PFSK-1 (cell line): ENCODE measurements at regions not wholly inside any gene's neighbourhood (a gene's known extent, or its start where the extent isn't known, plus 50 kb on each side); places are given as distances from the start of the nearest gene placed in this dataset.

Source experiments
- FOXP2 ChIP-seq: optimal IDR thresholded peaks from 2 replicates; pipeline ENCODE3; 2011; ENCODE audit warnings: borderline replicate concordance, control low read depth, inconsistent platforms; ENCODE audit not compliant: insufficient read depth; ENCODE audit errors: extremely low read length, extremely low read depth
- POLR2AphosphoS5 ChIP-seq: IDR thresholded peaks from 2 replicates; pipeline ENCODE4 v1.6.1; 2012; ENCODE audit warnings: low read depth, mild to moderate bottlenecking, control low read depth, low read length, moderate library complexity
- SIN3A ChIP-seq: IDR thresholded peaks from 2 replicates; pipeline ENCODE4 v1.6.1; 2012; ENCODE audit warnings: mild to moderate bottlenecking, low read length, moderate library complexity, borderline replicate concordance; ENCODE audit not compliant: insufficient read depth

GRCh38 chr15:92848852-92849598 is 51.1 kb upstream of the CHD2 start:
- no peak for TF ChIP-seq POLR2AphosphoS5
- TF ChIP-seq SIN3A, result no peak
- TF ChIP-seq FOXP2, result no peak
